ENCODE measurements at regions not wholly inside any gene's neighbourhood (a gene's known extent, or its start where the extent isn't known, plus 50 kb on each side); places are given as distances from the start of the nearest gene placed in this dataset.
"Not testable (repeated sequence)": the region's sequence is repeated elsewhere in the genome, so short reads cannot be mapped to it uniquely, and the experiment has no call there.

DNA sequence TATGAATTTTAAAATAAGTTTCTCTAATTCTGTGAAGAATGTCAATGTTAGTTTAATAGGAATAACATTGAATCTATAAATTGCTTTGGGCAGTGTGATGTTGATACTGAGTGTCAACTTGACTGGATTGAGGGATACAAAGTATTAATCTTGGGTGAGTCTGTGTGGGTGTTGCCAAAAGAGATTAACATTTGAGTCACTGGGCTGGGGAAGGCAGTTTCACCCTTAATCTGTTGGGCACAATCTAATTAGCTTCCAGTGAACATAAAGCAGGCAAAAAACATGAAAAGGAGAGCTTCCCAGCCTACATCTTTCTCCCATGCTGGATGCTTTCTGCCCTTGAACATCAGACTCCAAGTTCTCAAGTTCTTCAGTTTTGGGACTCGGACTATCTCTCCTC lies 832.0 kb upstream of the ARRDC3 start:
- DNase-seq: no peak

DNA sequence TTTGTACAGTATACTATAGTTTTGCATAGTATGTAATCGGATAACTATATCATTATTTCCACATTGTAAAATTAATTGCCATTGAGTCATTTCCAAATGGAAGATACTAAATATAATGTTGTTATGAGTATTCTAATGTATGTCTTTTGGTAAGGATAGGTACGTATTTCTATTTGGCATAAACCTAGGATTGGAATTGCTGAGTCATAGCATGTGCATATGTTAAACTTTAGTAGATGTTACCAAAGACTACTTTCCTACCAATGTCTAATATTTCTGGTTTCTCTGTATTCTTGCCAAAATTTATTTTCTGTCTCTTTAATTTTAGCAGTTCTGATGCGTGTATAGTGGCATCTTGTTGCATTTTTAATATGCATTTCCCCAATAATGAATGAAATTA lies 825.1 kb upstream of the ARRDC3 start:
- DNase-seq: no peak

DNA sequence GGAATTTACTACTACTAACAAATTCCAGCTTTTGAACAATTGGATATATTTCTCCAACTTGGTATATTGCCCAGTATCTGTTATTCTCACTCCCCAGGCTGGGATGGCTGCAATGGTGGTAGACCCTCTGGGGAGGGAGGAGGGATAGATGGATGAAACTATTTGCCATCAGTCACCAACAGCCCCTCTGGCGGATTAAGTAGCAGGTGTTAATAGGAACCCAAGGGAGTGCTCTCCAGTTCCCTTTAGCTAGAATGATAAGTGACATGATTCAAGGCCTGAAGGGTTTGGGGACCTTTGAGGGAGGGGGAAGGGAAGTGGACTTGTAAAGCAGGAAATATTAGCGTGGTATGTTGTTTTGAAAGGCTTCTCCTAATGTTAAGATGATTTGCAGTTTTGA lies 824.0 kb upstream of the ARRDC3 start:
- DNase-seq: no peak

DNA sequence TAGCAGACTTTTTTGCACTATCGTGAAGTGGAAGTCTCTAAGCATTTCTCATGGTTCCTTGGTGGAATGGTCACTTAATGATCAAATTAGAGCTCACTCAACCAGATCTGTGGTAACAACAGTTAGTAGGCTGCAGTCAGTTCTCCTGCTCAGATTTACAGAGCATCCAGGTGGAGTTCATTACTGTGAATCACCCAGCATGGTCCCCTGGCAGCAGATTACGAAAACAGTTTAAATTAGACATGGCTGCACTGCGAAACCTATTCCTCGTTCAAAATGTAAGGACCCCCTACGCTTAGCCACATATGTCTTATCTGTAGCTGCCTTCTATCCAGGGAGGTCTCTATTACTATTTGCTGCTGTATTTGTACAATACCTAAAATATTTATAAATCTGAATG lies 823.6 kb upstream of the ARRDC3 start:
- DNase-seq: no peak

DNA sequence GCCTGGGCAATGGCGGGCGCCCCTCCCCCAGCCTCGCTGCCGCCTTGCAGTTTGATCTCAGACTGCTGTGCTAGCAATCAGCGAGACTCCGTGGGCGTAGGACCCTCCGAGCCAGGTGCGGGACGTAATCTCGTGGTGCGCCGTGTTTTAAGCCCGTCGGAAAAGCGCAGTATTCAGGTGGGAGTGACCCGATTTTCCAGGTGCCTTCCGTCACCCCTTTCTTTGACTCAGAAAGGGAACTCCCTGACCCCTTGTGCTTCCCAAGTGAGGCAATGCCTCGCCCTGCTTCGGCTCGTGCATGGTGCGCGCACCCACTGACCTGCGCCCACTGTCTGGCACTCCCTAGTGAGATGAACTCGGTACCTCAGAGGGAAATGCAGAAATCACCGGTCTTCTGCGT lies 815.9 kb upstream of the ARRDC3 start:
- DNase-seq: not testable (repeated sequence)

DNA sequence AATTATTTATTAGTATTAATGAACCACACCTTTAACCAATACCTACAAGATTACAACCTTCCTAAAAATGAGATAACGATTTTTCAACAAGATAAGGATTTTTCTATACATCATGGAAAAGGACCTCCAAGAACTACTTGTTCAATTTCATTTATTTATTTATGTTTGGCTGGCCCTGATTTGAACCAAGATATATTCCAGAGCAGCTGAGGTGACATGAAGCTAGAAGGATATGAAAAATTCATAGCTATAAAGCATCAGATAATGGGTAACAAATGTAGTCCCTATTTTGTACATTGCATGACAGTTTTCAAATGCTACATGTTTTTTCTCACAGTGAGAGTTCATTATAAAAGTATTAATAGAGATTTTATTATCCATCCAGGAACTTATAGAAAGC lies 798.5 kb upstream of the ARRDC3 start:
- no peak for DNase-seq

DNA sequence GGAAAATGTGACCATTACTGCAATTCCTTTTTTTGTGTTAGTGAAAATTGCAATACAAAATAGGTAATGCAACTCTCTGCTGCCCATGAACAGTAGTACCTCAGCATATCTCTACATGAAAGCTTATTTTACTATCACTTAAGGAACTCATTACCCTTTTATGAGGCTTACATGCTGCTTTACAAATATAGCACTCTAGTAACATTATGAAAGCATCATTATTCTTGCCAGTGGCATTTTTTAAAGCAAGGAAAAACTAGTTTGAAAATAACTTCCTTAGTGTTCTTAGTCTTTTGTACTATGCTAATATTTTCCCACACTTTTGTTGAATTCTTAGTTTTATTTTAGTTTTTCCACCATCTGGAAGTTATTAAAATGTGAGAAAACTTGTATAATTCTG lies 797.3 kb upstream of the ARRDC3 start:
- DNase-seq: no peak

DNA sequence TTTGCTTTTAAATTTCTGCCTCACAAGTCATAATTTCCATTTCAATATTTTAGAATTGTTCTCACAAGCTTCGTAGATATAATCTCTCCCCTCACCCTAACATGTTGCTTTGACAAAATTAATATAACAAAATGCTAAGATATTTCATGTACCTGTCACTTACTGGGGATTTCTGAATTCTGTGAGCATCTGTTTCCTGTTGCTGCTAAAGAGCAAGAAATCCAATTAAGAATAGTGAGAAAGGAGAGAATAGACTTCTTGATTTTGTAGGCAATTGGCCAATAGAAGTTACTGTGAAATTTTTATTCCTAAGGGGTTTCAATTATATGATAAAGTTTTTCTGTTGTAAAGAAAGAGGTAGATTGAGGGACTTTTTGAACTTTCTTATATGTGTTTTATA lies 796.5 kb upstream of the ARRDC3 start:
- DNase-seq: no peak

DNA sequence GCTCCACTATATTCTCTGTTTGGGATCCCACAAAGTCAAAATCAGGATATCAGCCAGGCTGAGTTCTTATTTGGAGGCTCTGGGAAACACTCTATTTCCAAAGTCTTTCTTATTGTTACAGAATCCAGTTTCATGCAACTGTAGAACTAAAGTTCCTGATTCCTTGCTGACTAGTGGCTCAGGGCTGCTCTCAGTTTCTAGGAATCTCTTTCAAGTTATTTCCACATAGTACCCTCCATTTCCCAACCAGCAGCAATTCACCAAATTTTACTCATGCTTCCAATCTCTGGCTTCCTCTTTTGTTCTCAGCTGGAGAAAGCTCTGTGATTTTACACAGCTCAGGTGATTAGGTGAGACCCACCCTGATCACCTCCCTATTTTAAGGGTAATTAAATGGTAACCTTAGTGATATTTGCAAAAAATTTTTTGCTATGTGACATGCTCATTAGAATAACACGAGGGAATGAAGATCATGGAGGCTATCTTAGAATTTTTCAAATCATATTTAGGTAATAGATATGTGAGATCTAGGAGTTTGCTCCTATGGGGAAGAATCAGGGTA lies 794.9 kb upstream of the ARRDC3 start:
- DNase-seq: no peak

DNA sequence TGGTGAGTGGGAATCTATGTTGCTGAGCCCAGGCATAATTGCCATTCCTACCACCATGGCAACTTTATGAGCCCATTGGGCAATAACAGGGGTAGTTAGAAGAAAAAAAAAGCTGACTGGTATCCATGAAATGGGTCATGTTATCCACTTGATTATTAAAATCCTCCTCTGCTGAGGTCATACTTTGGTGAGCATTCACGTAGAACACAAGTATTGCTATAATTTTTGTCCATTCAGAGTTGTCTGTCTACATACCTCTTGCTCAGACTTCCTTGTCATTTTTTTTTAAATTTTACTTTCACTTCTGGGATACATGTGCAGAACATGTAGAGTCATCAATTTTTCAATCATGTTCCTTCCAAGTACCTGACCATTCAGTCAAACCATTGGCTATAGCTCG lies 780.8 kb upstream of the ARRDC3 start:
- no peak for DNase-seq

DNA sequence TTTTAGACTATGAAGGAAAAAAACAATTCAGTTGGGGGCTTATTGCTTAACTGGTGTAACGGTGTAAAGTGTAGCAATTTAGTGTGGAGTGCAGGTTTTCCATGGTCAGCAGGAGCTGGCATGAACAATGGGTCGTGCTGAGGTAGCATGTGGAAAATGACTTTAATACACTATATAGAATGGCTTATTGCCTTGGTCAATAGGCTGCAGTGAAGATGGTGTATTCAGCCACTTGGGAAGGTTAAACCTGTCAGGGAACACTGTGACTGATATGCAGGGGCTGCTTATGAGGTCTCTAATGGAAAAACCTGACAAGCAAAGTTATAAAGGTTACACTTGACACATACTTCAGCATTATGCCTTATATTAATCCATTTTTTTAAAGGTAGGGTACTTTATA lies 764.7 kb upstream of the ARRDC3 start:
- DNase-seq: no peak

DNA sequence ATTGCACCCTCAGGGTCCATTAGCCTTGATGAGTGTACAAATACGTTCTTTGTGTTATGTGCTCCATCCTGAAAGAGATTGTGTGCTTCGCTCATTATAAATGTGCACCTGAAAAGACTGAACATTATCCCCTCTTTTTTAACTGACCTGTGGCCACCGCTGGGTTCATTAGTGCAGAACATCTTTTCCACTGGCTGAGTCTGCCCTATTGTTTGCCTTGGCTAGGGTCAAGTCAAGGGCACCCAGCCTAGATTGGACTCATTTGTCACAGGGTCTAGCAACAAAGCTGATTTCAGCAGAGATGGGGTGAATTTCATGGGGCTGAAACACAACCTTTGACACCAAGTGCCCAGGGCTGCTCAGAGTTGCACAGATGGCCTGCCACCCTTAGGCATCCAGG lies 764.1 kb upstream of the ARRDC3 start:
- DNase-seq: no peak

DNA sequence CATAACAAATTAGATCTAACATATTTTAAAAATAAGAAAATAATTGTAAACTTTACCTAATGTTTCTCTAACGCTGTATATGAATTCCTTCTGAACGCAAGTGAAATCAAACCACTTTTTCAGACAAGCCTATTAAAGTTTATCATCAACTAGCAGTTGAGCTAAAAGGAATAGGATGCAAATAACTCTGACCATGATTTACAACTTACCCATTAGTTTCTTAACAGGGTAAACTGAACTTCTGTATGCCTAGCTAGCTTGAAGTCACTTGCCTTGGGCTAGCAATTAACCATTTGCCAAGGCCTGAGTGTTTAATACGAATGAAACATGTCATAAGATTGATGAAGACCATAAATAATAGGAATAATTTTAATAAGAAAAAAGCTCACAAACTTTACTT lies 762.7 kb upstream of the ARRDC3 start:
- no peak for DNase-seq

DNA sequence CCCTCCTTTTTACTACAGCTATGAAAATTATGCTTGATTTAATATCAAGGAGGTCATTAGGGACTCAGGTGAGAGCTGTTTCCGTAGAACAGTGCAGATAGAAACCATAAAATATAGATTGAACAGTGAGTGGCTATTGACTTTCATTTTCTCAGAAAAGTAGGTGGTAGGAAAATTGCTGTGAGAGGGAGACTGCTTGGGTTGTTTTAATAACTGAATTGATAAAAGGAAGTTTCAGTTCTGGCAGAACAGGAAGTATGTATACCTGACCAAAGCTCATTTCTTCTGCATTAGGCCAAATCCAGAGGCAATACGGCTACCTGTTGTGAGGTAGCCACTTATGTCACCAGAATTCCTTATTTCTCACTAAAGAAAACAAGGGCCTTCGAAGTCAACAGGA lies 761.7 kb upstream of the ARRDC3 start:
- no peak for DNase-seq

DNA sequence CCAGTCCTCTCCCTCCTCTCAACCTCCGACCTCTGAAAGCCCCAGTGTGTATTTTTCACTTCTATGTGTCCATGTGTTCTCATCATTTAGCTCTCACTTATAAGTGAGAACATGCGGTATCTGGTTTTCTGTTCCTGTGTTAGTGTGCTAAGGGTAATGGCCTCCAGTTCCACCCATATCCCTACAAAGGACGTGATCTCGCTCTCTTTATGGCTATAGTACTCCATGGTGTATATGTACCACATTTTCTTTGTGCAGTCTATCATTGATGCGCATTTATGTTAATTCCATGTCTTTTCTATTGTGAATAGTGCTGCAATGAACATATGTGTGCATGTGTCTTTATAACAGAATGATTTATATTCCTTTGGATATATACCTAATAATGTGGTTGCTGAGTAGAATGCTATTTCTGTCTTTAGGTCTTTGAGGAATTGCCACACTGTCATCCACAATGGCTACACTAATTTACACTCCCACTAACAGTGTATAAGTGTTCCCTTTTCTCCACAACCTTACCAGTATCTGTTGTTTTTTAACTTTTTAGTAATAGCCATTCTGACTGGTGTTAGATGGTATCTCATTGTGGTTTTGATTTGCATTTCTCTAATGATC lies 749.3 kb upstream of the ARRDC3 start:
- DNase-seq: not testable (repeated sequence)

DNA sequence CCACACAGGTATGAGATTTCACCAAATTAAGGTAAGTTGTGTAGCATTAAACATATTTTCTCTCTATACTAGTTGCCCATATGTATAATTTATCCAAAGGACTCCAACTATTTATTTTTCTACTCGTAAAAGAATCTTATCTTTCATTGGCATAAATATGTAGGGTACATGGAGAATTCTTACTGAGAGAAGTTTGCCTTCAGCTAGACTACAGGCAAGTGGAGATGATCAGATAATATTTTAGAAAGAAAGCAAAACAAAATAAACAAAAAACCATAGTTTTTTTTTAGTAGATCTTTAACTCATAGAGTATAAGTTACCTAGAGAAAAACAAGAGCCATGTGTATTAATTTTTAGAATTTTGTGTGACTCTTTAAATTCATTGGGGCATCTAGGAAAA lies 743.1 kb upstream of the ARRDC3 start:
- DNase-seq: no peak

DNA sequence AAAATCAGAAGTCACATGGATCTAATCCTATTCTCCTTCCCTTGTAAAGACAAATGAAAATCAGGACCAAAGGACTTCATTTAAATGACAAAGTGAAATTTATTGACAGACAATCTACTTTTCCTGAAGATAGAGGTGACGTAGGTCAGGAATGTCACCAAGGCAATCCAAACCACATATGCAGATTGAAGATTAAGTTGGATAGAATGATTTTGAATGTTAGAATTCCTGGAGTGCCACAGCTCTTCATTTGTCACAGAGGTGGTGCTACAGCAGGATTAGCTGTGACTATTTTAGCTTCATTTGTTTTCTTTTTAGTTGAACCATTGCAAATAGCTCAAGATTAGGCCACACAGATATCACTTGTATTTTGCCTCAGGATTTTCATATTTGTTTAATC lies 736.0 kb upstream of the ARRDC3 start:
- no peak for DNase-seq

DNA sequence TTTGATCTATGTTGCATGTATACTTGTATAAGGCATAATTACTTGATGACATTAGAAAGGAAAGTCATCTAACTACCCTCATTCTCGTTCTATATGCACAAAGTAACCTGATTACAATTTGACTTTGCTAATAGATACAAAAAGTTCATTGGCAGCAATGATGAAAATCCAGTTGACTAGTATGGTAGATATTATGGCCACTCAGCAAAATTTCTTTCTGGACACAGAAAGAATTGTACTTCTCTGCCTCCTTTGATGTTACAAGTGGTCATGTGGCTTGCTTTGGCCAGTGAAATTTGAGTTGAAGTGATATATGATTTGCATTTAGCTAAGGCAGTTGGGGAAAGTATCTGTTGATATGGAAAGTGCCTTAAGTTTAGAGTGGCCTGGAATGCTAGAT lies 723.7 kb upstream of the ARRDC3 start:
- DNase-seq: no peak

DNA sequence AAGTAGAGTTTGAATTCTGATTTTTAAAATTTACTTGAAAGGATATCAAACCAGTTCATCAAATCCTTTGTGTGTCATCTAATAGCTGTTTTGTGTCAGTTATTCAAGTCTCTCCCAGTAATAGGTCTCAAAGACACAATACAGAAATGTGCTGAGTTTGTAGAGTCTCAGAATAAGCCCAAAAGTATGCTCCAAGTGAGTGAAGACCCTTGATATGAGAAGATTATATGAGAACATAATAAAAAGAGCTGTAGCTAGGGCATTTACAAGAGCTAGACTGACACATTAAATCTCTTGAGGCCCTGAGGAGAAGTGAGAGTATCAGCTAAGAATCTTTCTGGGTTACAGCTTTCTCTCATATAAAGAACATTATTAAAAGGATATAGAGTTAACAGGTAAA lies 721.0 kb upstream of the ARRDC3 start:
- no peak for DNase-seq

DNA sequence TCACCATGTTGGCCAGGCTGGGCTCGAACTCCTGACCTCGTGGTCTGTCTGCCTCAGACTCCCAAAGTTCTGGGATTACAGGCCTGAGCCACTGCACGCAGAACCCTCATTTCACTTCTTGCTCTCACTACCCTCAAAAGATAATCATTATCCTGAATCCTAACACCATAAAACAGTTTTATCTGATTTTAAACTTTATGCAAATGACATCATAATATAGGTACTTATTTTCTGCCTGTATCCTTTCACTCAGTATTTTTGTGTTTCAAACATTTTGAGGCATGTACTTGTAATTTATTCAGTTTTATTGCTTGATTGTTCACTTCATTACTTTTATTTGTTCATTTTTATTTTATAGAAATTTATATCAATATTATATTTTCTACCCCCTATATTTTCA lies 719.2 kb upstream of the ARRDC3 start:
- DNase-seq: no peak

DNA sequence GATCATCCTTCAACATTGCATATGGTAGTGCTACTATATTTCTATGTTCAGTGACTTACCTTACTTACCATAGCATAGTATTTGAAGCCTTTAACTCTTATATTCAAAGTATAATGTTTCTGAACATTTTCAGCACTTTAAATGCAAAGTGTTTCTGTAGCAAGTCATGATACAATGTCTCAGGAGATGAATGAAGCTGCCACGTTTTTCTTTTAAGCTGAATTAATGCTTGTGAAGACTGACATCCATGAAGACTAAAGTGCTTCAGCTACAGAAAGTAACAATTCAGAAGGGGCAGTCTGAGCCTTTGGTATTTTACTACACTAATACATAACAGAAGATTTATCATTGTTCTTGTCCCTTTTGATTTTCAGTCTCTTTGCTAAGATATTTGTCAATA lies 709.1 kb upstream of the ARRDC3 start:
- no peak for DNase-seq

DNA sequence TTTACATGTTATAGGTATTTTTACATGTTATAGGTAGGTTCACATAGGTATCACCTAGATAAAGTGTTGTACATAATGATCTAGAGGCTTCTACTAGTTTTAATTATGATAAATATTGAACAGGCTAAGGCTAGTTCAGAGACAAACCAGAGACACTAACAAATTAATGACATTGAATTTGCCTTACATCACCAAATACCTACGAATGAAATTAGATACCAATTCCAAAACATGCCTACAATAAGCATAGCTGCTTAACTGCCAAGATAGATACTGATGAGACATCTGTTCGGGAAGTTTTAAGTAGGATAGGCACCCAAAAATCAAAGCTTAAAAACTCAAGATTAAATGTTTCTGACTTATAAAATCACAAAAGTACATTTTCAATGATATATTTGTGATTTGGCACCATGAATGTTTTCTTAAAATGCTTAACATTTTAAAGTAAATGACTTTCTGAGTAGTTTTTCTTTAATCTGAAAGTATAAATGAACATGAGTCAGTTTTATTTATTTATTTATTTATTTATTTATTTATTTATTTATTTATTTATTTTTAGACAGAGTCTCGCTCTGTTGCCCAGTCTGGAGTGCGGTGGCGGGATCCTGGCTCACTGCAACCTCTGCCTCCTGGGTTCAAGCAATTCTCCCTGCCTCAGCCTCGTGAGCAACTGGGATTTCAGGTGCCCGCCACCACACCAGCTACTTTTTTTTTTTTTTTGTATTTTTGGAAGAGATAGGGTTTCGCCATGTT lies 703.1 kb upstream of the ARRDC3 start:
- DNase-seq: no peak

DNA sequence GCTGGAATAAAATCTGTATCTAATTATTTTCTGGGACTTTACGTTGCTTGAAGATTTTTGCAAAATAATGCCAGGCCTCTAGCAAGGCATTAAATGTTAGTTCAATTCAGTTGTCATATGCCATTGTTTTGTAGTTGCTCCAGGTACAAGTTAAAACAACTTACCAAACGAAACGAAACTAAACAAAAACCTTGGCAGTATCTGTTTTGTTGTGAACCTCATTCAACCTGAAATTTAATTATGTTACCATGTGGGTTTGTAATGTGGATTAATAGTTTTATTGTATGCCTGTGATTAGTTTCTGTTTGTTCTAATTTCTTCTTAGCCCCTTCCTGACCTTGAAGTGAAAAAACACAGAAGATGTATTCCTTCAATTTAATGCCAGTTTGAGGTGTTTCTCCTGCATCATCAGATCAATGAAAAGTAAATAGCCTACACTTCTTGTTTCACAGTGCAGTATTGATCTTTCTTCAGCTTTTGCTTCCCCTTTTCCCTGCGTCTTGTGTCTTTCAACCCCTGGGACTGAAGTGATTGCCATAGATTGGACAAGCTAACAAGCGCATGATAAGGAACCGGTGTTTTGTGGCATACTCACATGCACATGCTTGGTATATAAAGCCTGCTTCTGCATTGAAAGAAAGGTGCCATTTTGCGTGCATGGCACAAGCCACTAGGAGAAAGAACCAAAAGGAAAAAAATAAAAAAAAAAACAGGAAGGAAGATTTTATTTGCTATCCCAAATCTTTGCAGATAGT lies 699.0 kb upstream of the ARRDC3 start:
- no peak for DNase-seq

DNA sequence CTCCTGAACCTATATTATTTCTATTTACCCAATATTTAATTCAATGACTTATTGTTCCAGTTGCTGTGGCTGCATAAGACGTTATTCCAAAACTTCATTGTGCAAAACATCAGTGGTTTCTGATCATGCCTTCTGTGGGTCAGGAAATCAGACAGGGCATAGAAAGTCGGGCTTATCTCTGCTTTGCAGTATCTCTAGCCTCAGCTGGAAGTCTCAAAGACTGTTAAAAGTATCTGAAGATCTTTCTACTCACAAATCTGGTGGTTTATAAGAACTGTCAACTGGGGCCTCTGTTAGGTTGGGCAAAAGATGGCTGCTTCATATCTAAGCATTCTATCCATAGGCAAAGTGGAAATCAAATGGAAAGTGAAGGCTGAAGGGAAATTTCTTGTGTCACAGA lies 687.7 kb upstream of the ARRDC3 start:
- DNase-seq: no peak

Measured in activated CD8-positive, alpha-beta memory T cell treated with anti-CD3 and anti-CD28 coated beads, Interleukin-2, amount 50 U/mL, for 4 hours (primary cell).